ENCODE measurements at regions not wholly inside any gene's neighbourhood (a gene's known extent, or its start where the extent isn't known, plus 50 kb on each side); places are given as distances from the start of the nearest gene placed in this dataset.
"Not testable (repeated sequence)": the region's sequence is repeated elsewhere in the genome, so short reads cannot be mapped to it uniquely, and the experiment has no call there.

- CTCF ChIA-PET, H3K4me3 Mint-ChIP-seq, H3K27ac Mint-ChIP-seq: not testable (repeated sequence)
Observed at GRCh38 chr9:94387338-94388010, 59.0 kb upstream of the NUTM2F start.

GRCh38 chr9:94388011-94388406, 59.6 kb upstream of the NUTM2F start:
- H3K4me3 Mint-ChIP-seq; POLR2A ChIA-PET; H3K9me3 Mint-ChIP-seq; H3K36me3 Mint-ChIP-seq (ENCODE audit: low read depth); H3K27ac Mint-ChIP-seq; H3K27me3 Mint-ChIP-seq; CTCF ChIA-PET; DNase-seq: not testable (repeated sequence)
- H3K4me1 Mint-ChIP-seq: peaks cover 13% of the 10 kb centered on the region

More at GRCh38 chr9:94387338-94388010, 59.0 kb upstream of the NUTM2F start:
- POLR2A ChIA-PET; H3K27me3 Mint-ChIP-seq; H3K9me3 Mint-ChIP-seq; DNase-seq; H3K36me3 Mint-ChIP-seq (ENCODE audit: low read depth): not testable (repeated sequence)
- H3K4me1 Mint-ChIP-seq: peaks cover 13% of the 10 kb centered on the region

DNA sequence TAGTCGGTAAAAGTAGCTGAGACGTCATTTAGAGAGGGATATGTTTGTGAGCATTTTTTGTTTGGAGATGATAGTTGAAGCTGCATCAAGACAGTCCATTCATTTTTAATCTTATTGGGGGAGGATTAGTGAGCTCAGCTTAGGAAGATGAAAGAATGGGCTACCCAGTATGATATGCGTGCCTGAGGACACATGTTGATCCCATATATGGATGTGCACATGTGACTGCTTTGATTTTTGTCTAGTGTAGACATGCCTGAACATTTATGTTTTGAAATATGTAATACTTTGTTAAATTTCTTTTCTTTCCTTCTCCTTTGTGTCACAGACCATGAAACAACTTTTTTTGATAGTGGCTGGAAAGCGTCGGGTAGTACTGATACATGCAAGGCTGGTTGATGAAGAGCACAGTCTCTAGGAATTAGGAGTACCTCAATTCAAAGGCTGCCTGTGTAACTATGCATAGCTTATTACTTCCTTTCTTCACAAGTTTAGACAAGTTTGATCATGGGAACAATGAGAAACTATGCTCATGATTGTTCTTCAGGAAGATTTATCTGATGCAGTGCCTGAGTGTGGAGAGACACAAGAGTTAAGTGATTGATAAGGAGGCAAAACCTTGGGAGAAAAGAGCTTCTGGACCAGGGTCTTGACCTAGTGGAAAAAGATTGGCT, 62.1 kb upstream of the NUTM2F start:
- POLR2A ChIA-PET; H3K9me3 Mint-ChIP-seq; H3K4me1 Mint-ChIP-seq; DNase-seq; H3K36me3 Mint-ChIP-seq (ENCODE audit: low read depth); H3K4me3 Mint-ChIP-seq; H3K27me3 Mint-ChIP-seq; H3K27ac Mint-ChIP-seq; CTCF ChIA-PET: not testable (repeated sequence)

GRCh38 chr9:94392971-94393624, 64.7 kb upstream of the NUTM2F start:
- H3K4me1 Mint-ChIP-seq: peaks cover 16% of the 10 kb centered on the region
- CTCF ChIA-PET; H3K36me3 Mint-ChIP-seq (ENCODE audit: low read depth); POLR2A ChIA-PET; H3K27ac Mint-ChIP-seq; H3K9me3 Mint-ChIP-seq; H3K27me3 Mint-ChIP-seq; H3K4me3 Mint-ChIP-seq; DNase-seq: not testable (repeated sequence)

DNA sequence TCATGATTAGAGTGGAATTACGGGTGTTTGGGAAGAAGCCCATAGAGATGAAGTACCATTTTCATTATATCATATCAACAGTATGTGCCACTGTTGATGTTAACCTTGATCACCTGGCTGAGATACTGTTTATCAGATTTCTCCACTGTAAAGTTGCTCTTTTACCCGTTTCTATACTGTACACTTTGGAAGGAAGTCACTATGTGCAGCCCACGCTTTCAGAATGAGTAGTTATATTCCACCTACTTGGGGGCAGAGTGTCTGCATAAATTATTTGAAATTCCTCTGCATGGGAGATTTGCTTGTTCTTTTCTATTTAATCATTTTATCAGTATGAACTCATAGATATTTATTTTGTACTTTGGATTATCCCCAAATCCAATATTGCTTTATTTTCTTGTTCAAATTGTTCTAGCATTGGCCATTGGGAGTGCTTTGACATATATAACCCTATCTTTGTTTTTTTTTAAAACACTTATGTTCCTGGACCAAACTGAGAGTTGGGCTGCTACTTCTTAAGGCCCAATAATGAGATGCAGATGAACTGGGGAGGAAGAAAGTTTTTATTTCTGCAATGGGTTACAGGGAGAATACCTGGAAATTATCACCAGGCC, 69.4 kb upstream of the NUTM2F start:
- POLR2A ChIA-PET; CTCF ChIA-PET; H3K9me3 Mint-ChIP-seq; DNase-seq; H3K4me3 Mint-ChIP-seq; H3K36me3 Mint-ChIP-seq (ENCODE audit: low read depth); H3K27ac Mint-ChIP-seq; H3K27me3 Mint-ChIP-seq: not testable (repeated sequence)
- H3K4me1 Mint-ChIP-seq: peaks cover 14% of the 10 kb centered on the region

DNA sequence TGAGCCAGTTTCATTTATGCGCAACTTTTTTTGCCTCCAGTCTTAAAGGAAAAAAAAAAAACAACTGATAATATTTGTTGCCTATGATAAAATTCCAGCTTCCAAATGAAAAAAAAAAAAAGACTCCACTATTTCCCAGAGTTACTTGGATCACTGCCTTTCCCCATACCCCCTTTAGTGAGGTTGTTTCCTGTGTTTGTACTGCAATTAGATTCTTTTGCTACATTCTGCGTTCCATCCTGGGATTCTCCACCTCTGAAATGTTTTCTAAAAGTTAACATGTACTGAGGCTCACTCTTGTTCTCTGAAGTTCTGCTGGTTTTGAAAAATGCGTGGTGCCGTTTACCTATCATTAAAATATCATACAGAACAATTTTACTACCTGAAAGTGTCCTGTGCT, 72.0 kb upstream of the NUTM2F start:
- H3K9me3 Mint-ChIP-seq; DNase-seq; POLR2A ChIA-PET; H3K4me3 Mint-ChIP-seq; H3K27me3 Mint-ChIP-seq; CTCF ChIA-PET; H3K36me3 Mint-ChIP-seq (ENCODE audit: low read depth); H3K27ac Mint-ChIP-seq: not testable (repeated sequence)
- peaks cover 14% of the 10 kb centered on the region for H3K4me1 Mint-ChIP-seq

DNA sequence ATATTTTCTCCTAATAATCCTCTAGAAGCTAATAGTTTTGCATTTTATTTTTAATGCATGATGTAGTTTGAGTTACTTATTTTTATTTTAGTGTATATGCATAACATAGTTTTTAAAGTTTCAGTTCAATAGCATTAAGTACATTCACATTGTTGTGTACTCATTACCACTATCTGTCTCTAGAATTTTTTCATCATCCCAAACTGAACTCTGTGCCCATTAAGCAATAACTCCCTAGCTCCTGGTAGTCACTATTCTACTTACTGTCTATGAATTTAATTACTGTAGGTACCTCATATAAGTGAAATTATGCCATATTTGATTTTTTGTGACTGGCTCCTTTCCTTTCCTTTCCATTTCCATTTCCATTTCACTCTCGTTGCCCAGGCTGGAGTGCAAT, 74.4 kb upstream of the NUTM2F start:
- DNase-seq; H3K27me3 Mint-ChIP-seq; POLR2A ChIA-PET; H3K36me3 Mint-ChIP-seq (ENCODE audit: low read depth); H3K27ac Mint-ChIP-seq; H3K4me3 Mint-ChIP-seq; CTCF ChIA-PET; H3K9me3 Mint-ChIP-seq; H3K4me1 Mint-ChIP-seq: not testable (repeated sequence)

DNA sequence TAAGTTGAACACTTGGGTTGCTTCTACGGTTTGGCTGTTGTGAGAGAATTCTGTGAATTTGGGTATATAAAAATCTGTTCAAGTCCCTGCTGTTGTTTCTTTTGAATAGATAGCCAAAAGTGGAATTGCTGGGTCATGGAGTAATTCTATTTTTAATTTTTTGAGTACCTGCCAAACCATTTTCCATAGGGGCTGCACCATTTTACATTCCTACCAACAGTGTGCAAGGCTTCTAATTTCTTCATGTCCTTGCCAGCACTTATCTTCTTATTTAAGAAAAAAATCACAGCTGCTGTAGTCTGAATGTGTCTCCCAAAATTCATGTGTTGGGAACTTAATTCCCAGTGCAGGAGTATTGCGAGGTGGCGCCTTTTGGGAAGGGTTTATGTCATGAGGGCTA, 75.1 kb upstream of the NUTM2F start:
- H3K4me1 Mint-ChIP-seq; H3K9me3 Mint-ChIP-seq; CTCF ChIA-PET; H3K27me3 Mint-ChIP-seq; H3K27ac Mint-ChIP-seq; H3K36me3 Mint-ChIP-seq (ENCODE audit: low read depth); DNase-seq; H3K4me3 Mint-ChIP-seq; POLR2A ChIA-PET: not testable (repeated sequence)

DNA sequence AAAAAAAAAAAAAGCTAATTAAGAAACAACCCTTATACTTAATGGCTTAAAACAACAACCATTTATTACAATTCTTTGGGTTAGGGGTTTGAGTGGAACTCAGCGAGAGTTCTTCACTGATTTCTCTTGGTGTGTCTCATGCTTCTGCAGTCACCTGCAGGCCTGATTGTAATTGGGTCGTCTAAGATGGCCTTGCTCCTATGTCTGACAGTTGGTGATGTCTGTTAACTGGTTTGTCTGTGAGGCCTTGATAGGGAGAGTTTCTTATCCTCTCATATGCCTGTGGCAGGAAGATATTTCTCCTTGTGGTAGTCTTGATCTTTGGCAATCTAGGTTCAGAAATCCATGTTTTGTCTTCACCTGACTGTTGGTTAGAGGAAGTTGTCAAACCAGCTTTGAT, 85.2 kb upstream of the NUTM2F start:
- H3K9me3 Mint-ChIP-seq, H3K27ac Mint-ChIP-seq, POLR2A ChIA-PET, H3K27me3 Mint-ChIP-seq, H3K4me3 Mint-ChIP-seq, DNase-seq, CTCF ChIA-PET: not testable (repeated sequence)
- H3K36me3 Mint-ChIP-seq (ENCODE audit: low read depth): peaks cover 11% of the 10 kb centered on the region
- H3K4me1 Mint-ChIP-seq: peaks cover 21% of the 10 kb centered on the region

DNA sequence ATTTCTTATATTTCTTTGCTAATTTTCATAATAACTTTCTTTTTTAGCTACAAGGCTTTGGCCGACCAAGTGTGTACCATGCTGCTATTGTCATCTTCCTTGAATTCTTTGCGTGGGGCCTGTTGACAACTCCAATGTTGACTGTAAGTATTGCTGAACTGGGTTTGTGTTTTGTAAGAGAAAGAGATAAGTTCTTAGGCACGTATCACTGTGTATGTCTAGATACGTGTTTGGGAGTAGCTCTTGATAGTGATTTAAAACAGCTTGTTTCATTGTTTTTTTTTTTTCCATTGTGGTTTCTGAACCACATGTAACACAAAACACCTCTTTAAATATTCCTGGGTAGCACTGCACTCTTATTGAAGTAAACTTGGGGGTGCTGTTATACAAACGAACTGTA, 86.7 kb upstream of the NUTM2F start:
- H3K4me3 Mint-ChIP-seq; POLR2A ChIA-PET; H3K27ac Mint-ChIP-seq; H3K27me3 Mint-ChIP-seq; H3K36me3 Mint-ChIP-seq (ENCODE audit: low read depth); DNase-seq; H3K9me3 Mint-ChIP-seq; CTCF ChIA-PET: not testable (repeated sequence)
- H3K4me1 Mint-ChIP-seq: peaks cover 20% of the 10 kb centered on the region

DNA sequence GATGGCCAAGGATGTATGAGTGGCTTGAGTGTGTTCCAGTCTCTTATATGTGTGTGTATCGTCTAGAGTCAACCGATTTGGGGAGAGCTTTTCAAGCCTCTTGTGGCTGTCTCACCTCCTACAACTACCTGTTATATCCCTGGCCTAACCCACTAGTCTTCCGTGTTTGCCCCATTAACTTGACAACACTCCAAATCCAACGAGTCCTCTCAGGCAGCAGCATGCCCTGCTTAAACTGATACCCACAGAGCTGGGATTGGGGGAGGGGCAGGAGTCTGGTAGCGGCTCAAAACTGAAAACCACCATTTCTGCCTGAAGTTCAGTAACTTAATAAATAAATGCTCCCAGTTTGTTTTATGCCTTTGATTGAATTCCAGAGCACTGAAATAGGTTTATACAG, 91.7 kb upstream of the NUTM2F start:
- H3K4me1 Mint-ChIP-seq; POLR2A ChIA-PET; CTCF ChIA-PET; DNase-seq; H3K36me3 Mint-ChIP-seq (ENCODE audit: low read depth); H3K27me3 Mint-ChIP-seq; H3K27ac Mint-ChIP-seq; H3K9me3 Mint-ChIP-seq; H3K4me3 Mint-ChIP-seq: not testable (repeated sequence)

DNA sequence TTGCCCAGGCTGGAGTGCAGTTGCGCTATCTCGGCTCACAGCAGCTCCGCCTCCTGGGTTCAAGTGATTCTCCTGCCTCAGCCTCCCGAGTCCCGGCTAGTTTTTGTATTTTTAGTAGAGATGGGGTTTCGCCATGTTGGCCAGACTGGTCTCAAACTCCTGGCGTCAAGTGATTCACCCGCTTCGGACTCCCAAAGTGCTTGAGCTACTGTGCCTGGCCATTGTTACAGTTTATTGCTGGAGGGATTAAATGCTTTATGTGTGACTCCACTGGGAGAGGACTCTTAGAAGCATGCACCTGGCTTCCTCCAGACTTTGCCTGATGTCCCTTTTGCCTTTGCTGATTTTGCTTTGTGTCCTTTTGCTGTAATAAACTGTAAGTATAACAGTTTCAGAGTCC, 93.5 kb upstream of the NUTM2F start:
- H3K4me3 Mint-ChIP-seq; POLR2A ChIA-PET; H3K4me1 Mint-ChIP-seq; CTCF ChIA-PET; DNase-seq; H3K27ac Mint-ChIP-seq; H3K27me3 Mint-ChIP-seq; H3K36me3 Mint-ChIP-seq (ENCODE audit: low read depth); H3K9me3 Mint-ChIP-seq: not testable (repeated sequence)

DNA sequence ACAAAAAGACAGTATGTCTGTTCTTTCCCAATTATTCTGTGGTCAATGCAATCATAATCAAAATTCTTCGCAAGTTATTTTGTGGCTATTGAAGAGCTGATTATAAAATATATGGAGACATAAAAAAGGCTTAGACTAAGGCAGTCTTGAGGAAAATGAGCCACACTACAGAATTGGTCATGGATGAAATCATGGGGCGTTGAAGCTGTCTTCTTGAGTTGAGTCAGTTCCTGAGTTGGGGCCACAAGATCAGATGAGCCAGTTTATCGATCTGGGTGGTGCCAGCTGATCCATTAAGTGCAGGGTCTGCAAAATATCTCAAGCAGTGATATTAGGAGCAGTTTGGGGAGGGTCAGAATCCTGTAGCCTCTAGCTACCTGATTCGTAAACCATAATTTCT, 96.9 kb upstream of the NUTM2F start:
- H3K4me3 Mint-ChIP-seq; CTCF ChIA-PET; H3K36me3 Mint-ChIP-seq (ENCODE audit: low read depth); DNase-seq; H3K9me3 Mint-ChIP-seq; H3K27me3 Mint-ChIP-seq; POLR2A ChIA-PET; H3K27ac Mint-ChIP-seq; H3K4me1 Mint-ChIP-seq: not testable (repeated sequence)

GRCh38 chr9:94437128-94437527, 108.7 kb upstream of the NUTM2F start:
- H3K4me1 Mint-ChIP-seq, H3K27ac Mint-ChIP-seq, CTCF ChIA-PET, H3K9me3 Mint-ChIP-seq, DNase-seq, POLR2A ChIA-PET, H3K27me3 Mint-ChIP-seq, H3K4me3 Mint-ChIP-seq: not testable (repeated sequence)
- H3K36me3 Mint-ChIP-seq (ENCODE audit: low read depth): peaks cover 14% of the 10 kb centered on the region
